Activated T-cell treated with anti-CD3 and anti-CD28 coated beads, Interleukin-2, amount 50 U/mL, for 1 hour (primary cell): ENCODE measurements at regions not wholly inside any gene's neighbourhood (a gene's known extent, or its start where the extent isn't known, plus 50 kb on each side); places are given as distances from the start of the nearest gene placed in this dataset.

Experiments used
- DNase-seq: peaks from one replicate; pipeline ENCODE4 v3.0.0-alpha.2; 2020

DNA sequence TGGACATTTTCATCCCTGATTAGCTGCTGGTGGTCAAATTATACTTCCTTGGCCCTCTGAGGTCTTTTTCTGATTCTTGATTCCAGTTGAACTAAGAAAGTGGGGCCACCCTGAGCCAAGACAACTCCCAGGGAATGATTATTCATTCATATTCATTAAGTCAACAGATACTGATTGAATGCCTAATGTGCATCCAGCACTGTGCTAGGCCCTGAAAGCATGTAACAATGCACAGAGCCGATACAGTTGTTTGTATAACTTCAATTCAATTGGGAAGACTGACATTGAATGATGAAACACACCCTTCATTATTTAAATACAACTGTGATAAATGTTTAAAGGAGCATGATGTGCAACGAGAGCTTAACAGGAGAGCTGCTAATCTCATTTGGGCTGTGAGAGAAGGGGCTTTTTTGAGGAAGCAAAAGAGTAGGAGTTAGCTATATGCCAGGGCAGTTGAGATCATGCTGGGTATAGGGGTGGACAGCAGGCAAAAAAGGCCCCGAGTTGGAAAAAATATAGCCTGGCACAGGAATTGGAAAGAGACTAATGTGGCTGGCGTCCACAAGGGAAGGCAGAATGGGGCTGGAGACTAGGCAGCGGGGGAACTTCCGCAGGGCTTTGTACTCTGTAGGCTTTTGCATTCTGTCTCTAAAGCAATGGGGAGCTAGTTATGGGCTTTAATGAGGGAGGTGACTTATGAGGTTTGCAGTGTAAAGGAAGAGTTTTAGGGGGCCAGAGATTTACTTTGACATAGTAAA is 57.2 kb upstream of the ACVR1 start:
- DNase-seq = no peak

DNA sequence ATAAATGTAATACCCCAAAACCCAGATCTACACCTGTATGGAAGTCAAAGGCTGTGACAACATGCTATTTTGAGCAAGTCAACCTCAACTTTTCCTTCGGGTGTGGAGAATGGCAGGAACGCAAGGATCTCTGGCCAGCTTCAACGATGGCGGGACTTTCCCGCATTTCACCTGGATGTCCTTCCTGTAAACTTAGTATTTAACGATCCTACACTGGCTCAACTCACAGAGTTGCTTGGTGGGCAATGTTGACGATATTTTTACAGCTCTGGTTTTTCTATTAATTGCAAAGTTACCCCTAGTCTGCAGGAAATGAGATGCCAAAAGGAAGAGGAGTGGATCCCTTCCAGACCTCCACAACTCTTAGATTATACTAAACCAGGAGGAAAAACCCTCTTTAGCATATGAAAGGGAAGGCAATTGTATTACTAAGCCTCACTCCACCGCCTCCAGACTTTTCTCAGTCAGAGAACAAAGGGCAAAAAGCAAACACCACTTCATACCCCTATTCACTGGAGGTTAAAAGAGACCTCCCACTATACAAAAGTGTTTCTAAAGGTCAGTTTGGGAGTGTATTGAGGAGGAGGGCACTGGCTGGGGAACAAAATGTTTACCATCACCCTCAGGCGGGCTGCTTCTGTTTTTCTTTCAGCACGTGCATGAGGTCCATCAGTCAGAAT is 56.5 kb upstream of the ACVR1 start:
- DNase-seq = no peak

DNA sequence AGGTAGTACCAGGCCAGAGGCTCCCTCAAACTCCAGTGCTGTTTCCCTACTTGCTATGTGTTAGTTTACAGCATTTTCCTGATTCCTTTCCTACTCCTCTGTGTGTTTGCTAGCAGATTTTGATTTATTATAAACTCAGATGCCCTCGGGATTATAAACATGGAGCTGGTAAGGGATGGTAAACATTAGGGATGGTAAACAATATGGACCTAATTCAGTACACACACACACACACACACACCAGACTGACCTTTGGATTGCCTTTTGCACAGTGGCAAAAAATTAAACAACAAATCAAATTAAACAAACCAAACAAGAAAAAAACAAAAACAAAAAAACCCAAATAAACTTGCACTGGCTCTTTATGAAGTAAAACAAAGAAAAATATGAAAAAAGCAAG is 55.4 kb upstream of the ACVR1 start:
- DNase-seq = no peak

DNA sequence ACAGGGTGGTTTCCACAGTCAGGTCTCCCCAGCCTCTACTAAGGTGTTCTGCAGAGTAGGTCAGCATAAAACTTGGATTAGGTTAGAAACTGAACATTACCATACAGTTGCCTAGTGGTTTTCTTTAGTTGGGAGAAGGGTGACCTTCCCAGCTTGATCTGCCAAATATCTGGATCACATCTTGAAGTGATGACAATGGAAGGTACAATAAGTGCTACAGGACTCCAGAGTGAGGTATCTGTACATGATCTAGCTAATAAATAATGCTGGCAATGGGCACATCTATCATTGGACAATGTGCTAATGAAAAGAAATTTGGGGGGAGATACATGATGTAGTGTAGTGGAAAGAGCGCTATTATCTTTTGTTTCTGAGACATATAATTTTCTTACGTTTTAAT is 54.6 kb upstream of the ACVR1 start:
- DNase-seq = no peak

DNA sequence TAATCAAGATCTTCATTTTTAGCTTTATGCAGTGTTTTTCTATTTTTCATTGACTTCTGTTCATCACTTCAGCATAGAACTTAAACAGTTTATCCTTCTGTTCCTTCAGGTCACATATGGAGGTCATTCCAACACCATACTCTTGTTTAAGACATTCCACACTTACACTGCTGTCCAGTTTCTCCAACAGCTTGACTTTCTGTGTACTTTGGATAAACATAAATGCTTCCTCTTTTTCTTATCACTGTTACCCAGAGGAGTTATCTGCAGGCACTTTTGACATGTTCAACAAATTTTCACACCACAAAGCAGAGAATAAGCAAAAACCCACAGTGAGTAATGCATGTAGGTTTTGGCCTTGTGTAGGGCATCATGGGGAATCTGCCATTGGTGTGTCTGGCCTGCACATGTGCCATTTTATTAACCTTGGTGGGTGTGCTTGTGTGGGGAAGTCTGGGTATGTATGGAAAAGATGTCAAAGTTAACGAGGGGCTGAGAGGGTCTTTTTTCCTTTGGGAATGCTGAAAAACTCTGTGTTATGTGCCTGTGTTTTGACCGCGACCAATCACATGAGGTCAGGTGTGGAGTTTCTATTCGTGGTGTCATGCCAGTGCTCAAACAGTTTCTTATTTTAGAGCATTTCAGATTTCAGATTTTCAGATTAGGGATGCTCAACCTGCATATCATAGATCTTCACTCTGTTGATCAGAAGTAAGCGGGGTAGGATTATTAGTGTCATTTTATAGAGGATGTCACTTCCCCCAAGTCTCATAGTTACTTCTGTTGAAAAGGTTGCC is 53.9 kb upstream of the ACVR1 start:
- no peak for DNase-seq

DNA sequence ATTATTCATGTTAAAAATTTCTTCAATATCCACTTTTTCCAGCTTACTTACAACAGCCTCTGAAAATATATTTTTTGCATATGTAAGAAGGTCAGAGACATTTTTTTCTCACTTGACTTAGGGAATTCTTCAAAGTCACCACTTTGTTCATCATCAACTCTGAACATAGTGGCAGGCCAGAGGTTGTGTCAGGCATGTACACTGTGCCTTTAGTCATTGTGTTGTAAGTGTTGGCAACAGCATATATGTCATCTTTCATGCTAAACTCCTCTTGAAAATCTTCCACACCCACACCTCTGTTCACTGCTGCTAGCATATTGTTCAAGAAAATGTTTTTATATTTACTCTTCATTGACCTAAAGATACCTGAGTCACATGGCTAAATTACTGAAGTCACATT is 52.2 kb upstream of the ACVR1 start:
- no peak for DNase-seq

DNA sequence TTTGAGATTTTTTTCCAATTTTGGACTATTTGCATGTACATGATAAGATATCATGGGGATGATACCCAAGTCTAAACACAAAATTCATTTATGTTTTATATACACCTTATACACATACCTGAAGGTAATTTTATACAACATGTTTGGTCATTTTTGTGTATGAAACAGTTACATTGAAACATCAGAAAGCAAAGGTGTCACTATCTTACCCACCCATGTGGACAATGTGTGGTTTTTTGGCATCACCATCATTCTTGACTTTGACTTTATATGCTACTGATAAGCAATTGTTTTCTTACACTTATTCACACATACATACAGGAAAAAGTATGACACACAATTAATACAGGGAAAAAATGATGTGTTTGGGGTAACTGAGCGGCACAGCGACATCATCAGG is 51.0 kb upstream of the ACVR1 start:
- DNase-seq = no peak
